8988T (cell line): ENCODE measurements at regions not wholly inside any gene's neighbourhood (a gene's known extent, or its start where the extent isn't known, plus 50 kb on each side); places are given as distances from the start of the nearest gene placed in this dataset.

Source experiments
- DNase-seq: peaks from one replicate; pipeline ENCODE4 v3.0.0; 2011

DNA sequence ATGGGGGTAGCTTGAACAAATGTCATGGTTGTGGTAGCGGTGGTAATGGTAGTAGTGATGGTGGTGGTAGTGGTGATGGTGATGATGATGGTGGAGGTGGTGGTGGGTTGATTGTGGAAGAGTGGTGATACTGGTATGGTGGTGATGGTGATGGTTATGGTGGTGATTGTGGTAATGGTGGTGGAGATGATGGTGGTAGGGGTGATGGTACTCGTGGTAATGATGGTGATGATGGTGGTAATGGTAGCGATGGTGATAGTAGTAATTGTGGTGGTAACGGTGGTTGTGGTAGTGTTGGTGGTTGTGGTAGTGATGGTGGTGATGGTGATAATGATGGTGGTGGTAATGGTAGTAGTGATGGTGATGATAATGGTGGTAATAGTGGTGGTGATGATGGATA is 65.7 kb upstream of the SDK1 start:
- DNase-seq = no peak

- DNase-seq = no peak
Observed at GRCh38 chr7:3236268-3236667, 64.8 kb upstream of the SDK1 start.

- DNase-seq = no peak
Observed at GRCh38 chr7:3238525-3239210, 62.4 kb upstream of the SDK1 start.

DNA sequence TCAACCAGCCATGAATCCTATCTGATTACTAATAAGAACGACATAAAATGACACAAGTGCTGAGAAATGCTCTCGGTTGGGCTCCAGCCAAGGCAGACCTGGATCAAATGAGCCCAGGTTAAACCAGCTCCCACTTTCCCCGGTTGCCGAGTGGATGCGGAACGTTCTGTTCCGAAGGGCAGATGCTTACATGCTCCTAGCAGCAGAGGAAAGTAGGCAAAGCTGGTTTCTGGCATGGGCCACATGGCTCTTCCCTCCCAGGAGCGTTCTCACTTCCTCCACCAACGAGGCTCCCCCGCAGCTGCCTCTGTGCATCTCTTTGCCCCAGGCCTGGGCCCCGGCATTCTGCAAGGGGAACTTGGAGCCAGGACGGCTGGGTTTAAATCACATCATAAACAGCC is 61.8 kb upstream of the SDK1 start:
- DNase-seq = no peak

GRCh38 chr7:3240826-3241430 is 60.1 kb upstream of the SDK1 start:
- DNase-seq = no peak

DNA sequence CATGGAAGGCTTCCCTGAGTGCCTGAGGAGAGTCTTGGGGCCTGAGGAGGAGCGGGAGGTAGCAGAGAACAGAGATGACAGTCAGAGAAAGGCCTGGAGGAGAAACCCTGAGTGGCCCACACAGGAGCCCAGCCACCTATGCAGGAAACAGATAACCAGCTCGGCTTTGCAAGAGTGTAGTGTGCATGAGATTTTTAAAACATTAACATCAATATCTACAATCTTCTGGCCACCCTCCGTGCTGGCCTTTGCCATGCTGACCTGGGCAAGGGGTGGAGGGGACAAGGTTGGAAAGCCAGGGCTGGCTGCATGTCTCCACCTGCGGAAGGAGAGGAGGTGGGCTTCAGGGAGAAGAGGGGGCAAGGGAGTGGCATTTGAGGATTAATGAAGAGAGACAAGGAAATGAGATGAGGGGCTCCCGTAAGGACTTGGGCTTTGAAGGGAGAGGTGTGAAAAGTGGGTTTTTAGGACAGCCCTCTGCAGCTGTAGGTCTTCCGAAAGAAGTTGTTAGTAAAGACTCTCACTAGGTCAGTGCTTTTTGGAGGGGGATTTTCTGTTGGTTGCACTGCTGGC is 59.3 kb upstream of the SDK1 start:
- no peak for DNase-seq

DNA sequence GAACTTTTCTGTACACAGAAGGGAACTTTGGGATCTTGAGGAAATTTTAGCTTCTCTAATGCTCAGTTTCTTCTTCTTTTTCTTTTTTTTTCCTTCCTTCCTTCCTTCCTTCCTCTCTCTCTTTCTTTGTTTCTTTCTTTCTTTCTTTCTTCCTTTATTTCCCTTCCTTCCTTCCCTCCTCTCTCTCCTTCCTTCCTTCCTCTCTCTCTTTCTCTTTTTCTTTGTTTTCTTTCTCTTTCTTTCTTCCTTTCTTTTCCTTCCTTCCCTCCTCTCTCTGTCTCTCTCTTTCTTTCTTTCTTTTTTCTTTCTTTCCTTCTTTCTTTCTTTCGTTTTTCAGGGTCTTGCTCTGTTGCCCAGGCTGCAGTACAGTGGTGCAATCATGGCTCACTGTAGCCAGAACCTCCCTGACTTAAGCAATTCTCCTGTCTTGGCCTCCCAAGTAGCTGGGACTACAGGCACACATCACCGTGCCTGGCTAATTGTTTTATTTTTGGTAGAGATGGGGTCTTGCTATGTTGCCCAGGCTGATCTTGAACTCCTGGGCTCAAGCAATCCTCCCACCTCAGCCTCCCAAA is 58.6 kb upstream of the SDK1 start:
- no peak for DNase-seq

GRCh38 chr7:3243256-3243655 is 57.8 kb upstream of the SDK1 start:
- DNase-seq = no peak

- DNase-seq = no peak
Observed at GRCh38 chr7:3243680-3244079, 57.4 kb upstream of the SDK1 start.

DNA sequence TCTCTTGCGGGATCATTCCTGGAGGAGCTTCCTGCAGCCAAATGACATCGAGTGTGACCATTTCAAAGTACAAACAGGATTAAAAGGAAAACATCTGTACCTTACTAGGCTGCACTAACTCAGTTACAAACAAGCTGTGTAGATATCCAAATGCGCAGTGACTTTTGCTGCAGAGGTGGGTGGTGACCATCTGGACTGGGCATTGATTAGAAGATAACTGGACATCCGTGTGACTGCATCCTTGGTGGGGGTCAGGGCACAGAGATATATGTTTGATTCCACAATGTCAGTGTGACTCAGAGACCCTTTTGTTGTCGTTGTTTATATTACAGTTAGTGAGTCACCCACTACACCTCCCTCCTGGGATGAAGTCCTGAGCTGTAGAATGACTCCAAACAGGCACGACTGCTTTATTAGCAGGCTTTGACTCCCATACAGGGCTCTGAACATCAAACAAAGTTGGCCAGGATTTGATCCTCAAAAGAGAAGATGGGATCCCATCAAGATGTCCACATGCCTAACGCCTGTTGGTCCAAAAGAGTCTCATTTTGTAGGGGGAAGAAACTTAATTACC is 56.7 kb upstream of the SDK1 start:
- no peak for DNase-seq

GRCh38 chr7:3245077-3245476 is 56.0 kb upstream of the SDK1 start:
- no peak for DNase-seq

DNA sequence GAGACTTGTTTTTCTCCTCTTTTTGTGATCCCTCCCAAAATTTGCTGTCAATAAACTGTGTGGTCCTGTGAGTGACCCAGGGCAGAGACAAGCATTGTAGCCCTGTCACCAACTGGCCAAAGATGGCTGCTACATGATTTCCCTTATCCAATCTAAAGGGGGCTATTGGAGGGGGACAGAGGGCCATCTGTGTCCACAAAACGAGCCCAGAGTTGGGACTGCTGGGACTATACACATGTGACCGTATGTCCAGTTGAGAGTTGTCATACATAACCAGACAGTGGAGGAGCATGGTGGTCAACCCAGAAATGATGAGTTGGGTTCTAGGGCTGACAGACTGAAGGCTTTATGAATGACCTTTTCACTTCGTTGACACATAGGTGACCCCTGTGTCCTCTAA is 55.3 kb upstream of the SDK1 start:
- DNase-seq = no peak

DNA sequence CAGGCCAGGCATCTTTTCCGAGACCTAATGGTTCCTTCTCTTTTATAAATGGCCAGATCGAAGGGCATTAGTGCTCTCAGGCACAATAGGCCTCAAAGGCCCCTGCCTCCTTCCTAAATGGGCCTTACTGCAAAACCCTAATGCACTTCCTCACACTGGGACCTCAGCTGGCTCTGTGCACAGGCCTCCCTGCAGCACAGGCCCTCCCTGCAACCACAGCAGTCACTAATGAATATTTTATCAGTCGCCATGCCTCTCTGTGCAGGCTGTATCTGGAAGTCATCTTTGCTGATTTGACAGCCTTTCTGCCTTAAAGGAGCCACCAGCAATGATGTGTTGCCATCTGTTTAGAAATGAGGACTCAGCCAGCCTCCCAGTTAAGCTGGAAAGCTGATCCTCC is 54.9 kb upstream of the SDK1 start:
- no peak for DNase-seq

DNA sequence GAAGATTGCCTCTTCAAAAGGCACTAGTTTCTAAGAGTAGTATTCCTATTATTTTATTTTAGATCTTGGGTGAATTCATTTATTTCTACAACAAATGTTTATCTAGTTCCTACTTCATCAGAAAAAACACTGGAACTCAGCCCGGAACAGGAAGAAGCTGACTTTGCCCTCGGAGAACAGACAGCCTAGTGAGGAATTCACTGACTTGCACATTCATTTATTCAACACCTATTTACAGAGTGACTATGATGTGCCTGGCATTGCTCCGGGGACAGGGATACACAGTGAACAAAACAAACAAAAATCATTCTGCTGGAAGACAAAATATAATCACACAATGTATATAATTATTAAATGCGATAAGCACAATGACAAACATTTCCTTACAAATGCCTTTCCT is 54.4 kb upstream of the SDK1 start:
- no peak for DNase-seq

DNA sequence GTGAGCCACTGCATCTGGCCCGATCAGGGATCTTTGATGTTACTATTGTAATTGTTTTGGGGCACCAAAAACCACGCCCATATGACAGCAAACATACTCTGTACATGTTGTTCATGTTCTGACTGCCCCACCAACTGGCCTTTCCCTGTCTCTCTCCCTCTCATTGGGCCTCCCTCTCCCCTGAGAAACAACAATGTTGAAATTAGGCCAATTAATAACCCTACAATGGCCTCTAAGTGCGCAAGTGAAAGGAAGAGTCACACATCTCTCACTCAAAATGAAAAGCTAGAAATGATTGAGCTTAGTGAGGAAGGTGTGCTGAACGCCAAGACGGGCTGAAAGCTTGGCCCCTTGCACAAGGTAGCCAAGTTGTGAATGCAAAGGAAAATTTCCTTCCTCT is 50.3 kb upstream of the SDK1 start:
- no peak for DNase-seq
